ENCODE measurements at regions not wholly inside any gene's neighbourhood (a gene's known extent, or its start where the extent isn't known, plus 50 kb on each side); places are given as distances from the start of the nearest gene placed in this dataset.

GRCh38 chrX:140432346-140433175, 72.3 kb downstream of the SOX3 start:
- TF ChIP-seq CTCF (IDR thresholded peaks at IDR 0.05) (no peak), HMGXB4 (CRISPR knock-in tag; IDR thresholded peaks at IDR 0.05) (no peak), ZNF317 (CRISPR knock-in tag; IDR thresholded peaks at IDR 0.05; ENCODE audit: borderline replicate concordance, low read depth) (no peak), USF2 (CRISPR knock-in tag; IDR thresholded peaks at IDR 0.05) (no peak), ZNF512 (CRISPR knock-in tag; IDR thresholded peaks at IDR 0.05; ENCODE audit: borderline replicate concordance) (no peak), ZNF425 (CRISPR knock-in tag; conservative IDR thresholded peaks at IDR 0.05) (no peak)

All from WTC11 (cell line).